ENCODE measurements at regions not wholly inside any gene's neighbourhood (a gene's known extent, or its start where the extent isn't known, plus 50 kb on each side); places are given as distances from the start of the nearest gene placed in this dataset.

DNA sequence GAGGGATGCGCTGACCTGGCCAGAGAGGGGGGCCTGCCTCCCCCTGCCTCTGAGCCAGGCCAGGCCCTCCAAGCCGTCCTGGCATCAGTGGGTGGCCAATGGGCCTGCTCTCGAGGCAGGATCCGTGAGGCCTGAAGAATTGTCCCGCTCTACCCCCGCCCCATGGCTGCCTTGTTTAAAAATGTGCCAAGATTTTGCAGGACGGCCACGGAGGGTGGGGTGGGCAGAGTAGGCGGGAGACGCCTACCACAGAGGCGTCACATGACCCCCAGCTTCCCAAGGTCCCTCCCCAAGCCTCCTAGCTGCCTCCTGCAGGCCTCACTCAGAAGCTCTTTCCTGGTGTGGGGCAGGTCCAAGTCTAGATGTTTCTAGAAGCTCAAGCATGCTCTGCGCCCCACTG, 69.5 kb downstream of the ENGASE start:
- Histone ChIP-seq H3K4me1 (ENCODE audit: control insufficient read depth in 1 of 2, low read depth in 2 of 2) (no peaks in the 10 kb centered on the region), H3K36me3 (no peaks in the 10 kb centered on the region), H3K27me3 (replicated peaks; ENCODE audit: insufficient read depth) (no peaks in the 10 kb centered on the region), H3K27ac (no peak overlapping the region), H3K4me3 (no peak overlapping the region), H3K9me3 (no peaks in the 10 kb centered on the region)
- TF ChIP-seq, protein P1, sequence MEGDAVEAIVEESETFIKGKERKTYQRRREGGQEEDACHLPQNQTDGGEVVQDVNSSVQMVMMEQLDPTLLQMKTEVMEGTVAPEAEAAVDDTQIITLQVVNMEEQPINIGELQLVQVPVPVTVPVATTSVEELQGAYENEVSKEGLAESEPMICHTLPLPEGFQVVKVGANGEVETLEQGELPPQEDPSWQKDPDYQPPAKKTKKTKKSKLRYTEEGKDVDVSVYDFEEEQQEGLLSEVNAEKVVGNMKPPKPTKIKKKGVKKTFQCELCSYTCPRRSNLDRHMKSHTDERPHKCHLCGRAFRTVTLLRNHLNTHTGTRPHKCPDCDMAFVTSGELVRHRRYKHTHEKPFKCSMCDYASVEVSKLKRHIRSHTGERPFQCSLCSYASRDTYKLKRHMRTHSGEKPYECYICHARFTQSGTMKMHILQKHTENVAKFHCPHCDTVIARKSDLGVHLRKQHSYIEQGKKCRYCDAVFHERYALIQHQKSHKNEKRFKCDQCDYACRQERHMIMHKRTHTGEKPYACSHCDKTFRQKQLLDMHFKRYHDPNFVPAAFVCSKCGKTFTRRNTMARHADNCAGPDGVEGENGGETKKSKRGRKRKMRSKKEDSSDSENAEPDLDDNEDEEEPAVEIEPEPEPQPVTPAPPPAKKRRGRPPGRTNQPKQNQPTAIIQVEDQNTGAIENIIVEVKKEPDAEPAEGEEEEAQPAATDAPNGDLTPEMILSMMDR (IDR thresholded peaks at IDR 0.05), result no peak
- DNase-seq (ENCODE audit: low spot score), result no peak
- ATAC-seq (ENCODE audit: insufficient number of reproducible peaks, low FRiP score, low read depth), result no peak

DNA sequence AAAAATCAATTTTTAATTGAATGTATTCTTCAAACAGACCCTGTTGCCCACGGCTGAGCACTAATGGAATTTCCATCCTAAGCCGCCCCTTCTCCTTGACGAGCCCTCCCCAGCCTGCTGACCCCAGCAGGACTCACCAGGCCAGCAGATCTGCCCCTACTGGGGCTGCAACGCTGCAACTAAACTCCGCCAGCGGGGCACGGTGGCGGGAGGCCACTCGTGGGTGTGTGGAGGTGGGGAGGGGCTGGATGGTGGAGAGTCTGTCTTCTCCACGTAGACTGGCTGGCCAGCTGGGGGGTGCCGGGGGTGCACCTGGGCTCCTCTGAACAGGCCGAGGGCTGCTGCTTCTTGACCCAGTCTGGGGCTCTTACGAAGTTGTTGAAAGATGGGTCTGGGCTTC, 67.8 kb downstream of the ENGASE start:
- H3K27me3 ChIP-seq (replicated peaks; ENCODE audit: insufficient read depth), result no peaks in the 10 kb centered on the region
- no peaks in the 10 kb centered on the region for H3K36me3 ChIP-seq
- no peak overlapping the region for H3K4me3 ChIP-seq
- H3K9me3 ChIP-seq, result no peaks in the 10 kb centered on the region
- DNase-seq (ENCODE audit: low spot score) (no peak), ATAC-seq (ENCODE audit: insufficient number of reproducible peaks, low FRiP score, low read depth) (no peak)
- H3K27ac ChIP-seq, result no peak overlapping the region
- TF ChIP-seq, protein P1 (IDR thresholded peaks at IDR 0.05), result no peak
- no peaks in the 10 kb centered on the region for H3K4me1 ChIP-seq (ENCODE audit: control insufficient read depth in 1 of 2, low read depth in 2 of 2)

DNA sequence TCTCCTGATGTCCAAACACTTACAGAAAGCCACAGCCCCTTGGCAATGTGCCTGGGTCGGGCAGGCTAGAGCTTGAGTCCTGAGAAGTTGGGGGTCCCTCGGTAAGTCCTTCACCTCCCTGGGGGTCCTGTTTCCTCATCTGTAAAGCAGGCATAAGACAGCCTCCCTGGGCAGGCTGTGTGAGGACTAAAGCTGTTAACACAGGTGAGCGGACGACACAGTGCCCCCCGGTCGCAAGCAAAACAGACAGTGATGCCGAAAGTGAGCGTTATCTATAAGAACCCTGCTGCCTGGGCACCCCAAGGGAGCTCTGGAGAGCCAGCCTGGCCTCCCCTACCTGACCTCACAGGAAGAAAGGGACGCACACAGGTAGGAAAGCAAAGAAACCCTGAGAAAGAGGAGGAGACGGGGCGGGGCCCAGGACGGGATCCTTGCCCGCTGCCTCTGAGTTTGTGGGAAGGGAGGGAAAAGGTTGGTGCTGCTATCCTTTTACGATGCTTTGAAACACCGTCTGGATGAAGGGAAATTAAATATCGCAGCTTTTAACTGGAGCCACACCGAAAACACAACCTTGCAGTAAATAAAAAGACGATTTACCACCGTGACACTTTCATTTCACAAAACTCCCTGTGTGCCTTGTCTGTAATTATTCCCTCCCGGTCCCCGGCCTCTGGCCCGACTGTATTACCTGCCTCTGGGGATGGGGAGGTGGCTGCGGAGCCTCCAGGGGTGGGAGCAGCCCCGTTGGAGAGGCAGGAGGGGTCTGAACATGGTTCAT, 67.1 kb downstream of the ENGASE start:
- DNase-seq (ENCODE audit: low spot score), result no peak
- H3K36me3 ChIP-seq, result no peaks in the 10 kb centered on the region
- no peak for ATAC-seq (ENCODE audit: insufficient number of reproducible peaks, low FRiP score, low read depth)
- H3K4me1 ChIP-seq (ENCODE audit: control insufficient read depth in 1 of 2, low read depth in 2 of 2), result no peaks in the 10 kb centered on the region
- H3K9me3 ChIP-seq, result no peaks in the 10 kb centered on the region
- no peak overlapping the region for H3K27ac ChIP-seq
- TF ChIP-seq, protein P1 (IDR thresholded peaks at IDR 0.05), result no peak
- H3K27me3 ChIP-seq (replicated peaks; ENCODE audit: insufficient read depth), result no peaks in the 10 kb centered on the region
- no peak overlapping the region for H3K4me3 ChIP-seq

DNA sequence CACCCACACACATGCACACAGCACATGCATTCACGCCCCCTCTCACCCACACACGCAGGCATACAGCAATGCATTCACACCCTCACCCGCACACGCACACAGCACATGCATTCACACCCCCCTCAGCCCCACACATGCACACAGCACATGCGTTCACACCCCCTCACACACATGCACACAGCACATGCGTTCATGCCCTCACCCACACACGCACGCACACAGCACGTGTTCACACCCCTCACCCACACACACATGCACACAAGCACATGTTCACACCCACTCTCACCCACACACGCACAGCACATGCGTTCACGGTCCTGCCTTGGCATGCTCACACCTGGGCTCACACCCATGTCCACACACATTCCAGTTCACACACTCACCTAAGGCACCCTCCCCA, 64.2 kb downstream of the ENGASE start:
- Histone ChIP-seq H3K4me3 (no peak overlapping the region), H3K9me3 (no peaks in the 10 kb centered on the region), H3K27ac (no peak overlapping the region), H3K4me1 (ENCODE audit: control insufficient read depth in 1 of 2, low read depth in 2 of 2) (no peaks in the 10 kb centered on the region), H3K36me3 (no peaks in the 10 kb centered on the region), H3K27me3 (replicated peaks; ENCODE audit: insufficient read depth) (no peaks in the 10 kb centered on the region)
- DNase-seq (ENCODE audit: low spot score), result no peak
- ATAC-seq (ENCODE audit: insufficient number of reproducible peaks, low FRiP score, low read depth), result no peak
- TF ChIP-seq, protein P1 (IDR thresholded peaks at IDR 0.05), result no peak

DNA sequence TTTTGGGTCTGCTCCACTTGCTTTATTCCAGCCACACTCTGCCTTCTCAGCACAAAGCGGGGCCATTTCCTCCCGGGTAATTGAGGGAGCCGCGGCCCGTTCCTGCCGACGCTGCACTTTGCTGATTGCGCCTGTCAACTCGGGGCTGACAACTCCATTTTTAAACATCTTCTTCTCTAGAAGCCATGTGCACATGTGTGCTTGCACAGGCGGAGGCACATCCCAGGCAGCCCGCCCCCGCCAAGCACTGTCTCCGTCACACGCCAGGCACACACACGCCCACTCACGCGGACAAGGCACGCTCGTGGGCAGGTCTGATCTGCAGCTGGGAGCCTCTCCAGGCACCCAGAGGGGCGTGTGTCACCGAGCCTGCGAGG, 63.2 kb downstream of the ENGASE start:
- Histone ChIP-seq H3K27ac (no peak overlapping the region), H3K4me3 (no peak overlapping the region), H3K36me3 (no peaks in the 10 kb centered on the region), H3K4me1 (ENCODE audit: control insufficient read depth in 1 of 2, low read depth in 2 of 2) (no peaks in the 10 kb centered on the region), H3K9me3 (no peaks in the 10 kb centered on the region), H3K27me3 (replicated peaks; ENCODE audit: insufficient read depth) (no peaks in the 10 kb centered on the region)
- TF ChIP-seq, protein P1 (IDR thresholded peaks at IDR 0.05), result no peak
- no peak for ATAC-seq (ENCODE audit: insufficient number of reproducible peaks, low FRiP score, low read depth)
- no peak for DNase-seq (ENCODE audit: low spot score)

Data from thoracic aorta (tissue), 2 donors.